Type B pancreatic cell (in vitro differentiated cells): ENCODE measurements at regions not wholly inside any gene's neighbourhood (a gene's known extent, or its start where the extent isn't known, plus 50 kb on each side); places are given as distances from the start of the nearest gene placed in this dataset.
A peak's percentile ranks its signal among the peaks of the same experiment; 100 is the strongest.

Experiments used
- DNase-seq: peaks from one replicate; pipeline ENCODE4 v3.0.0; 2021; ENCODE audit warnings: mixed read lengths; ENCODE audit not compliant: unreplicated experiment; ENCODE audit errors: extremely low spot score
- H3K27ac Mint-ChIP-seq: 2 replicates; pipeline ENCODE4 v1.8.0; 2021; ENCODE audit warnings: mild to moderate bottlenecking, mixed read lengths
- H3K27me3 Mint-ChIP-seq: 2 replicates; pipeline ENCODE4 v1.8.0; 2021; ENCODE audit warnings: mixed read lengths
- H3K36me3 Mint-ChIP-seq: 2 replicates; pipeline ENCODE4 v1.8.0; 2021; ENCODE audit warnings: mixed read lengths
- H3K4me1 Mint-ChIP-seq: one replicate; pipeline ENCODE4 v1.8.0; 2021; ENCODE audit warnings: mixed read lengths; ENCODE audit not compliant: unreplicated experiment
- H3K4me3 Mint-ChIP-seq: 2 replicates; pipeline ENCODE4 v1.8.0; 2021; ENCODE audit warnings: mild to moderate bottlenecking, mixed read lengths
- H3K9me3 Mint-ChIP-seq: 2 replicates; pipeline ENCODE4 v1.8.0; 2021; ENCODE audit warnings: mixed read lengths
- TF ChIP-seq, protein P1 (sequence below): fragments of 200-600 bp; sonication (generic); conservative IDR thresholded peaks from 2 replicates; pipeline ENCODE4 v1.5.0; 2021; ENCODE audit warnings: antibody characterized with exemption, mild to moderate bottlenecking

GRCh38 chr18:42458226-42458625 is 503.2 kb downstream of the PIK3C3 start:
- DNase-seq, result no peak
- peaks cover 18% of the 10 kb centered on the region for H3K4me1 Mint-ChIP-seq
- no peaks in the 10 kb centered on the region for H3K36me3 Mint-ChIP-seq
- H3K27ac Mint-ChIP-seq, result no peak overlapping the region
- H3K9me3 Mint-ChIP-seq, result no peaks in the 10 kb centered on the region
- H3K4me3 Mint-ChIP-seq, result no peak overlapping the region
- no peaks in the 10 kb centered on the region for H3K27me3 Mint-ChIP-seq
- TF ChIP-seq, protein P1, sequence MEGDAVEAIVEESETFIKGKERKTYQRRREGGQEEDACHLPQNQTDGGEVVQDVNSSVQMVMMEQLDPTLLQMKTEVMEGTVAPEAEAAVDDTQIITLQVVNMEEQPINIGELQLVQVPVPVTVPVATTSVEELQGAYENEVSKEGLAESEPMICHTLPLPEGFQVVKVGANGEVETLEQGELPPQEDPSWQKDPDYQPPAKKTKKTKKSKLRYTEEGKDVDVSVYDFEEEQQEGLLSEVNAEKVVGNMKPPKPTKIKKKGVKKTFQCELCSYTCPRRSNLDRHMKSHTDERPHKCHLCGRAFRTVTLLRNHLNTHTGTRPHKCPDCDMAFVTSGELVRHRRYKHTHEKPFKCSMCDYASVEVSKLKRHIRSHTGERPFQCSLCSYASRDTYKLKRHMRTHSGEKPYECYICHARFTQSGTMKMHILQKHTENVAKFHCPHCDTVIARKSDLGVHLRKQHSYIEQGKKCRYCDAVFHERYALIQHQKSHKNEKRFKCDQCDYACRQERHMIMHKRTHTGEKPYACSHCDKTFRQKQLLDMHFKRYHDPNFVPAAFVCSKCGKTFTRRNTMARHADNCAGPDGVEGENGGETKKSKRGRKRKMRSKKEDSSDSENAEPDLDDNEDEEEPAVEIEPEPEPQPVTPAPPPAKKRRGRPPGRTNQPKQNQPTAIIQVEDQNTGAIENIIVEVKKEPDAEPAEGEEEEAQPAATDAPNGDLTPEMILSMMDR, result no peak

DNA sequence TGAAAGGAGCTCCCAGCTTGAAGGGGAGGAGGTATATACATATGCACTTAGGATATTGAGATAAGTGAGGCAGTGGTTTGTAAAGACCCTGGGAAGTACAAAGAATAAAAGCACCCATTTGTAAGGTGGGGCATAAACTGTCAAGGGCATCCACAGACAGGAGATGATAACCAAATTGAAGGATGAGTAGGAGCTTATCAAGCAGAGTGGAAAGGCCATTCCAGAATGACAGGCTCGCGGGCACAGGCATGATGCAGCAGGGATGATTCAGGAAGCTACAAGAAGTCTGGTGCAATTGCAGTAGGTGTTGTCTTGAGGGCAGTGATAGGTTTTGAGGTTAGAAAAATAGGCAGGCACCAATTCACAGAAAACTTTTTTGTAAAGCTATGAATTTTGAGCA is 504.8 kb downstream of the PIK3C3 start:
- H3K4me3 Mint-ChIP-seq, result no peak overlapping the region
- no peaks in the 10 kb centered on the region for H3K36me3 Mint-ChIP-seq
- TF ChIP-seq, protein P1, result no peak
- H3K27me3 Mint-ChIP-seq, result no peaks in the 10 kb centered on the region
- H3K9me3 Mint-ChIP-seq, result no peaks in the 10 kb centered on the region
- no peak for DNase-seq
- no peak overlapping the region for H3K27ac Mint-ChIP-seq
- H3K4me1 Mint-ChIP-seq, result peaks cover 18% of the 10 kb centered on the region

DNA sequence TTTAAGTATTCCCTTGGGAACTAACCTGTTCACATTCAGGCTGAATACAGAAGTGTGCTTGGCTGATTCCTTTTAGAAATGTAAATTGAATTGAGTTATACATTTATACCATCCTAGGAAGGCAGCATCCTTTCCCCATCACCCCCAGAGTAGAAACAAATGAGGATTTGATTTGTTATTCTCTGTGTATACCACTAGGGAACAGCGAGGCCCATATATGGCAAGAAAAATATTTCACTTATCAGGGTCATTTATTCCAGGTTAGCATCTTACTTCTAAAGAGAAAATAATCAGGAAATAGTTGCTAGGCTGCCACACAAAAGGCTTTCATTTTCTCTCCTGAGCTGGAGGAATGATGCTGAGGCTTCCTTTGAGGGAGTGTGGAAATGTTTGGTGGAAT is 516.9 kb downstream of the PIK3C3 start:
- no peak for DNase-seq
- Mint-ChIP-seq H3K4me1 (peaks cover 4% of the 10 kb centered on the region), H3K27ac (no peak overlapping the region), H3K36me3 (no peaks in the 10 kb centered on the region), H3K4me3 (no peak overlapping the region), H3K9me3 (peaks cover 3% of the 10 kb centered on the region), H3K27me3 (no peaks in the 10 kb centered on the region)
- TF ChIP-seq, protein P1, result peak; percentile 33

DNA sequence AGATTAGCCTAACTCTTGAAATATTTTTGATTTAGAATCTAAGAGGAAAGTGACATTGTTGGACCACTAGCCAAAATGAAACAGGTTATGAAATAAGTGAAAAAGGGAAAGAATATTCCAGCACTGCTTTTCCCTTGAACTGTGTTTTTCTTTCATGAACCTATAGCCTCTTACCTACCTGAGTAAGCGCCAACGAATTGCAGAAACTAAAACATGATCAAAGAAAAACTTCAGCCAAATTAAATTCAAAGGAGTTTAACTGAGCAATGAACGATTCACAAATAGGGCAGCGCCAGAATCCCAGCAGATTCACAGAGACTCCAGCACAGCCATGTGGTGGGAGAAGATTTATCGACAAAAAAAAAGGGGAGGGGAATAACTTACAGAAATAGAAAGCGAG is 518.6 kb downstream of the PIK3C3 start:
- Mint-ChIP-seq H3K4me1 (peaks cover 4% of the 10 kb centered on the region), H3K36me3 (no peaks in the 10 kb centered on the region), H3K27me3 (no peaks in the 10 kb centered on the region), H3K27ac (no peak overlapping the region), H3K4me3 (no peak overlapping the region), H3K9me3 (peaks cover 3% of the 10 kb centered on the region)
- TF ChIP-seq, protein P1, result no peak
- no peak for DNase-seq

DNA sequence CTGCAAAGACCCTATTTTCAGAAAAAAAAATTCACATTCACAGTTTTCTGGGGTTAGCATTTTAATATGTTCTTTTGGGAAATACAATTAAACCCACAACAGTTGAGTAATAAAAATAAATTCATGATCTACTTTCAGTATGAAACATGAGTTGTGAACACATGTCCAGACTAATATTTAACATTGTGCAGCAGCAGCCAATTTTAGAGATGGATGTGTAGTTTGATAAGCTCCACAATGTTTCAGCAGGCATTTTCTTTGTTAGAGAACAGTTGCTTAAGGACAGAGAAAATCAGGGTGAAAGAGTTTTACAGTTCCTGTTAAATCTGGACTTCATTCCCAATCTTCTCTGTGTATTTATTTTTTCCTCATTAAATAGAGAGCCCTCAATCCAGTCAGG is 519.5 kb downstream of the PIK3C3 start:
- H3K9me3 Mint-ChIP-seq, result peaks cover 3% of the 10 kb centered on the region
- DNase-seq, result no peak
- no peaks in the 10 kb centered on the region for H3K36me3 Mint-ChIP-seq
- no peak overlapping the region for H3K27ac Mint-ChIP-seq
- no peak overlapping the region for H3K4me3 Mint-ChIP-seq
- peaks cover 4% of the 10 kb centered on the region for H3K4me1 Mint-ChIP-seq
- H3K27me3 Mint-ChIP-seq, result no peaks in the 10 kb centered on the region
- TF ChIP-seq, protein P1, result no peak

GRCh38 chr18:42475157-42475556 is 520.1 kb downstream of the PIK3C3 start:
- DNase-seq, result no peak
- H3K27ac Mint-ChIP-seq, result no peak overlapping the region
- no peaks in the 10 kb centered on the region for H3K27me3 Mint-ChIP-seq
- no peaks in the 10 kb centered on the region for H3K36me3 Mint-ChIP-seq
- H3K9me3 Mint-ChIP-seq, result peaks cover 3% of the 10 kb centered on the region
- H3K4me1 Mint-ChIP-seq, result peaks cover 4% of the 10 kb centered on the region
- H3K4me3 Mint-ChIP-seq, result no peak overlapping the region
- TF ChIP-seq, protein P1, result no peak
